ENCODE measurements at regions not wholly inside any gene's neighbourhood (a gene's known extent, or its start where the extent isn't known, plus 50 kb on each side); places are given as distances from the start of the nearest gene placed in this dataset.

GRCh38 chr10:18735711-18736110 is 76.5 kb downstream of the ARL5B start:
- Histone ChIP-seq H3K36me3 (ENCODE audit: insufficient read depth, low read length) (no peaks in the 10 kb centered on the region), H3K27me3 (ENCODE audit: insufficient read depth, low read length) (no peaks in the 10 kb centered on the region), H3K79me2 (ENCODE audit: insufficient read depth, low read length) (no peaks in the 10 kb centered on the region), H3K4me3 (ENCODE audit: insufficient read depth, low read length) (no peak overlapping the region), H3K4me1 (ENCODE audit: insufficient read depth, low read length) (peaks cover 17% of the 10 kb centered on the region), H2AFZ (ENCODE audit: low read length) (no peak overlapping the region), H3K9me3 (ENCODE audit: low read depth, low read length) (no peaks in the 10 kb centered on the region), H3K27ac (ENCODE audit: low read depth, low read length) (no peak overlapping the region), H4K20me1 (ENCODE audit: insufficient read depth, low read length) (no peaks in the 10 kb centered on the region), H3K4me2 (ENCODE audit: insufficient read depth, low read length) (no peak overlapping the region)
- DNase-seq (ENCODE audit: insufficient read length, low spot score, missing footprints): no peak
- no peak for TF ChIP-seq CTCF (IDR thresholded peaks at IDR 0.05; ENCODE audit: extremely low read depth, low read depth, low read length)

GRCh38 chr10:18737236-18737635 is 78.0 kb downstream of the ARL5B start:
- TF ChIP-seq CTCF (IDR thresholded peaks at IDR 0.05; ENCODE audit: extremely low read depth, low read depth, low read length): no peak
- Histone ChIP-seq H3K27ac (ENCODE audit: low read depth, low read length) (peak overlapping the region; percentile 85), H3K4me1 (ENCODE audit: insufficient read depth, low read length) (peaks cover 17% of the 10 kb centered on the region), H3K9me3 (ENCODE audit: low read depth, low read length) (no peaks in the 10 kb centered on the region), H2AFZ (ENCODE audit: low read length) (no peak overlapping the region), H4K20me1 (ENCODE audit: insufficient read depth, low read length) (no peaks in the 10 kb centered on the region), H3K4me2 (ENCODE audit: insufficient read depth, low read length) (peak overlapping the region; percentile 61), H3K36me3 (ENCODE audit: insufficient read depth, low read length) (no peaks in the 10 kb centered on the region), H3K4me3 (ENCODE audit: insufficient read depth, low read length) (no peak overlapping the region), H3K79me2 (ENCODE audit: insufficient read depth, low read length) (no peaks in the 10 kb centered on the region), H3K27me3 (ENCODE audit: insufficient read depth, low read length) (no peaks in the 10 kb centered on the region)
- no peak for DNase-seq (ENCODE audit: insufficient read length, low spot score, missing footprints)

GRCh38 chr10:18737841-18738240 is 78.6 kb downstream of the ARL5B start:
- H3K4me2 ChIP-seq (ENCODE audit: insufficient read depth, low read length): peak overlapping the region; percentile 61

GRCh38 chr10:18738835-18739234 is 79.6 kb downstream of the ARL5B start:
- no peaks in the 10 kb centered on the region for H3K9me3 ChIP-seq (ENCODE audit: low read depth, low read length)
- no peak for TF ChIP-seq CTCF (IDR thresholded peaks at IDR 0.05; ENCODE audit: extremely low read depth, low read depth, low read length)
- H3K4me2 ChIP-seq (ENCODE audit: insufficient read depth, low read length): no peak overlapping the region
- no peaks in the 10 kb centered on the region for H3K79me2 ChIP-seq (ENCODE audit: insufficient read depth, low read length)
- no peak for DNase-seq (ENCODE audit: insufficient read length, low spot score, missing footprints)
- H3K27me3 ChIP-seq (ENCODE audit: insufficient read depth, low read length): no peaks in the 10 kb centered on the region
- H3K4me3 ChIP-seq (ENCODE audit: insufficient read depth, low read length): no peak overlapping the region
- peak overlapping the region; percentile 85 for H3K27ac ChIP-seq (ENCODE audit: low read depth, low read length)
- H4K20me1 ChIP-seq (ENCODE audit: insufficient read depth, low read length): no peaks in the 10 kb centered on the region
- H3K4me1 ChIP-seq (ENCODE audit: insufficient read depth, low read length): peaks cover 17% of the 10 kb centered on the region
- H3K36me3 ChIP-seq (ENCODE audit: insufficient read depth, low read length): no peaks in the 10 kb centered on the region
- no peak overlapping the region for H2AFZ ChIP-seq (ENCODE audit: low read length)

More at GRCh38 chr10:18737841-18738240, 78.6 kb downstream of the ARL5B start:
- peak overlapping the region; percentile 85 for H3K27ac ChIP-seq (ENCODE audit: low read depth, low read length)
- H3K79me2 ChIP-seq (ENCODE audit: insufficient read depth, low read length): no peaks in the 10 kb centered on the region
- TF ChIP-seq CTCF (IDR thresholded peaks at IDR 0.05; ENCODE audit: extremely low read depth, low read depth, low read length): no peak
- H4K20me1 ChIP-seq (ENCODE audit: insufficient read depth, low read length): no peaks in the 10 kb centered on the region
- H3K27me3 ChIP-seq (ENCODE audit: insufficient read depth, low read length): no peaks in the 10 kb centered on the region
- H3K4me3 ChIP-seq (ENCODE audit: insufficient read depth, low read length): no peak overlapping the region
- no peaks in the 10 kb centered on the region for H3K36me3 ChIP-seq (ENCODE audit: insufficient read depth, low read length)
- H2AFZ ChIP-seq (ENCODE audit: low read length): no peak overlapping the region
- peaks cover 17% of the 10 kb centered on the region for H3K4me1 ChIP-seq (ENCODE audit: insufficient read depth, low read length)
- H3K9me3 ChIP-seq (ENCODE audit: low read depth, low read length): no peaks in the 10 kb centered on the region
- no peak for DNase-seq (ENCODE audit: insufficient read length, low spot score, missing footprints)

All from osteoblast (primary cell).